Cardiac fibroblast (primary cell): ENCODE measurements at regions not wholly inside any gene's neighbourhood (a gene's known extent, or its start where the extent isn't known, plus 50 kb on each side); places are given as distances from the start of the nearest gene placed in this dataset.
A peak's percentile ranks its signal among the peaks of the same experiment; 100 is the strongest.

Source experiments
- DNase-seq, 2 donors: peaks; one replicate each; pipeline versions ENCODE4 v3.0.0 to v3.0.0-alpha.2; 2010; ENCODE audit warnings: low read depth in 2 of 2
- H3K4me3 ChIP-seq, 2 donors: replicated peaks in 1 of 2; 1 replicate in 1 of 2; 2 replicates in 1 of 2; pipeline ENCODE4 v1.5.1; 2011; ENCODE audit warnings: low read depth in 2 of 2, low read length in 2 of 2, mild to moderate bottlenecking in 2 of 2, moderate library complexity in 1 of 2
- TF ChIP-seq, protein P1 (sequence below): IDR thresholded peaks from one replicate; pipeline ENCODE4 v1.5.1; 2011; ENCODE audit warnings: low read depth, mild to moderate bottlenecking, low read length, inconsistent platforms

DNA sequence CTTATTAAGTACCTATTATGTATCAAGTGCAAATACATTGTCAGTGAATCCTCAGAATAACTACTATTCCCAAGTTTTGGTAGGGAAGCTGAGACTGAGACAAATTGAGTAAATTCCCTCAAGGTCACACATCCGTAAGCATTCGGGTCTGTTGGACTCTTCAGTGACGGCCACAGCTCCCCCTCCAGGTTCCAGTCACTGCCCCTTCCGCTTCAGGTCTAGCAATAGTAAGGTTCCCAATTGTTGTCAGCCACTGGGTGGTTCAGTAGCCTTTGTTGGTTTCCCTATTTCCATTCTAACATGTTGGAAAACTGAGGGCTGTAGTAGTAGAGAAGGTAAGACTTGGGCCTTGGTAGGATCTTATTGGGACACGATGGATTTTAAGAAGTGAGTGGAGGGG lies 54.9 kb upstream of the TNRC6B start:
- no peak for DNase-seq
- TF ChIP-seq, protein P1, sequence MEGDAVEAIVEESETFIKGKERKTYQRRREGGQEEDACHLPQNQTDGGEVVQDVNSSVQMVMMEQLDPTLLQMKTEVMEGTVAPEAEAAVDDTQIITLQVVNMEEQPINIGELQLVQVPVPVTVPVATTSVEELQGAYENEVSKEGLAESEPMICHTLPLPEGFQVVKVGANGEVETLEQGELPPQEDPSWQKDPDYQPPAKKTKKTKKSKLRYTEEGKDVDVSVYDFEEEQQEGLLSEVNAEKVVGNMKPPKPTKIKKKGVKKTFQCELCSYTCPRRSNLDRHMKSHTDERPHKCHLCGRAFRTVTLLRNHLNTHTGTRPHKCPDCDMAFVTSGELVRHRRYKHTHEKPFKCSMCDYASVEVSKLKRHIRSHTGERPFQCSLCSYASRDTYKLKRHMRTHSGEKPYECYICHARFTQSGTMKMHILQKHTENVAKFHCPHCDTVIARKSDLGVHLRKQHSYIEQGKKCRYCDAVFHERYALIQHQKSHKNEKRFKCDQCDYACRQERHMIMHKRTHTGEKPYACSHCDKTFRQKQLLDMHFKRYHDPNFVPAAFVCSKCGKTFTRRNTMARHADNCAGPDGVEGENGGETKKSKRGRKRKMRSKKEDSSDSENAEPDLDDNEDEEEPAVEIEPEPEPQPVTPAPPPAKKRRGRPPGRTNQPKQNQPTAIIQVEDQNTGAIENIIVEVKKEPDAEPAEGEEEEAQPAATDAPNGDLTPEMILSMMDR = no peak
- H3K4me3 ChIP-seq = no peak overlapping the region

DNA sequence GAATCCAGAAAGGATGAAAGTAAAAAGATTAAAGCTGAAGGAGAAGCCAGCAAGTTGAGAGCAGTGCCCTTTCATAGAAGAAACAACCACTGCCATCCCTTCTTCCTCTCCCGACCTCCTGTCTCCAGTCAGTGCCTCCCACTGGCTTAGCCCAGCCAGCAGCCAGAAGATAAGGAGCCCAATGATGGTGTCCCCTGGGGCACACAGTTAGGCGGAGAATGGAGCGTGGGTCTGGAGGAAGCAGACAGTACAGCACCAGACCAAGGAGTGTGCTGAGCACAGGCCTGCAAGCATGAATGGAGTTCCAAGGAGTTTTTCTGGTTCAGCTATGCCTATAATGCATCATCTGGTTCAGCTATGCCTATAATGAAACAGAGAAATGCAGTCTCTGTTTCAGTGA lies 54.3 kb upstream of the TNRC6B start:
- H3K4me3 ChIP-seq = no peak overlapping the region
- DNase-seq = peak; percentile 10 to 65
- TF ChIP-seq, protein P1 = no peak
